ENCODE measurements at regions not wholly inside any gene's neighbourhood (a gene's known extent, or its start where the extent isn't known, plus 50 kb on each side); places are given as distances from the start of the nearest gene placed in this dataset.

DNA sequence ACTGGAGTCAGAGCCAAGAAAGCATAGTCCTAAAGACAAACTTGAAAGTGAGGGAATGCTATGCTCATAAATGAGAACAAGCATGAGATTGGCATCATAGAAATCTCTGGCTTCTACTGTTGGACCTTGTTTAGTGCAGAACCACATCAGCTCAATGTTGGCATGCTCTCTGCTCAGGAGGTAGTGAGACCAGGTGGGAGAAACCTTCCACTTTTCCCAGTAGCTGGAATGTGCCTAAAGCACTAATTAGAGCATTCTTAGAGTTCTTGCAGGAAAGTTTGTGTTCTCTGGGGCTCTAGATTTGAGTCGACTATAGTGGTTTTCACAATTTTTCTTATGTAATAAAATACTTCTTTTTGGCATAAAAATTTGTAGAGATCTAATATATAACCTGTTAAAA, 159.7 kb upstream of the PRICKLE1 start:
- H3K4me1 ChIP-seq (ENCODE audit: control insufficient read depth in 1 of 2, insufficient read depth in 2 of 2, low read length in 2 of 2): peaks cover 0 to 10% of the 10 kb centered on the region in 2 experiments; a peak in 1 of 4 replicates
- no peak for TF ChIP-seq CEBPB (IDR thresholded peaks at IDR 0.05; ENCODE audit: low read depth)
- no peak for TF ChIP-seq CBX3 (IDR thresholded peaks at IDR 0.05; ENCODE audit: low read depth)
- TF ChIP-seq, protein P1, sequence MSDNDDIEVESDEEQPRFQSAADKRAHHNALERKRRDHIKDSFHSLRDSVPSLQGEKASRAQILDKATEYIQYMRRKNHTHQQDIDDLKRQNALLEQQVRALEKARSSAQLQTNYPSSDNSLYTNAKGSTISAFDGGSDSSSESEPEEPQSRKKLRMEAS (IDR thresholded peaks at IDR 0.05): no peak
- TF ChIP-seq, protein P2, sequence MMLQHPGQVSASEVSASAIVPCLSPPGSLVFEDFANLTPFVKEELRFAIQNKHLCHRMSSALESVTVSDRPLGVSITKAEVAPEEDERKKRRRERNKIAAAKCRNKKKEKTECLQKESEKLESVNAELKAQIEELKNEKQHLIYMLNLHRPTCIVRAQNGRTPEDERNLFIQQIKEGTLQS (IDR thresholded peaks at IDR 0.05): no peak
- no peak for TF ChIP-seq SP1 (IDR thresholded peaks at IDR 0.05; ENCODE audit: low read depth)
- TF ChIP-seq EGR1 (IDR thresholded peaks at IDR 0.05; ENCODE audit: low read depth): no peak
- TF ChIP-seq JUND (IDR thresholded peaks at IDR 0.05): no peak
- no peak for TF ChIP-seq ZNF274 (IDR thresholded peaks at IDR 0.05; ENCODE audit: low read depth, low read length)
- TF ChIP-seq, protein P3, sequence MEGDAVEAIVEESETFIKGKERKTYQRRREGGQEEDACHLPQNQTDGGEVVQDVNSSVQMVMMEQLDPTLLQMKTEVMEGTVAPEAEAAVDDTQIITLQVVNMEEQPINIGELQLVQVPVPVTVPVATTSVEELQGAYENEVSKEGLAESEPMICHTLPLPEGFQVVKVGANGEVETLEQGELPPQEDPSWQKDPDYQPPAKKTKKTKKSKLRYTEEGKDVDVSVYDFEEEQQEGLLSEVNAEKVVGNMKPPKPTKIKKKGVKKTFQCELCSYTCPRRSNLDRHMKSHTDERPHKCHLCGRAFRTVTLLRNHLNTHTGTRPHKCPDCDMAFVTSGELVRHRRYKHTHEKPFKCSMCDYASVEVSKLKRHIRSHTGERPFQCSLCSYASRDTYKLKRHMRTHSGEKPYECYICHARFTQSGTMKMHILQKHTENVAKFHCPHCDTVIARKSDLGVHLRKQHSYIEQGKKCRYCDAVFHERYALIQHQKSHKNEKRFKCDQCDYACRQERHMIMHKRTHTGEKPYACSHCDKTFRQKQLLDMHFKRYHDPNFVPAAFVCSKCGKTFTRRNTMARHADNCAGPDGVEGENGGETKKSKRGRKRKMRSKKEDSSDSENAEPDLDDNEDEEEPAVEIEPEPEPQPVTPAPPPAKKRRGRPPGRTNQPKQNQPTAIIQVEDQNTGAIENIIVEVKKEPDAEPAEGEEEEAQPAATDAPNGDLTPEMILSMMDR (IDR thresholded peaks at IDR 0.05 in 2 of 3, conservative IDR thresholded peaks at IDR 0.05 in 1 of 3; ENCODE audit: borderline replicate concordance in 1 of 3, insufficient read depth in 1 of 3, low read depth in 2 of 3, low read length in 2 of 3): no peak
- TF ChIP-seq, protein P4, sequence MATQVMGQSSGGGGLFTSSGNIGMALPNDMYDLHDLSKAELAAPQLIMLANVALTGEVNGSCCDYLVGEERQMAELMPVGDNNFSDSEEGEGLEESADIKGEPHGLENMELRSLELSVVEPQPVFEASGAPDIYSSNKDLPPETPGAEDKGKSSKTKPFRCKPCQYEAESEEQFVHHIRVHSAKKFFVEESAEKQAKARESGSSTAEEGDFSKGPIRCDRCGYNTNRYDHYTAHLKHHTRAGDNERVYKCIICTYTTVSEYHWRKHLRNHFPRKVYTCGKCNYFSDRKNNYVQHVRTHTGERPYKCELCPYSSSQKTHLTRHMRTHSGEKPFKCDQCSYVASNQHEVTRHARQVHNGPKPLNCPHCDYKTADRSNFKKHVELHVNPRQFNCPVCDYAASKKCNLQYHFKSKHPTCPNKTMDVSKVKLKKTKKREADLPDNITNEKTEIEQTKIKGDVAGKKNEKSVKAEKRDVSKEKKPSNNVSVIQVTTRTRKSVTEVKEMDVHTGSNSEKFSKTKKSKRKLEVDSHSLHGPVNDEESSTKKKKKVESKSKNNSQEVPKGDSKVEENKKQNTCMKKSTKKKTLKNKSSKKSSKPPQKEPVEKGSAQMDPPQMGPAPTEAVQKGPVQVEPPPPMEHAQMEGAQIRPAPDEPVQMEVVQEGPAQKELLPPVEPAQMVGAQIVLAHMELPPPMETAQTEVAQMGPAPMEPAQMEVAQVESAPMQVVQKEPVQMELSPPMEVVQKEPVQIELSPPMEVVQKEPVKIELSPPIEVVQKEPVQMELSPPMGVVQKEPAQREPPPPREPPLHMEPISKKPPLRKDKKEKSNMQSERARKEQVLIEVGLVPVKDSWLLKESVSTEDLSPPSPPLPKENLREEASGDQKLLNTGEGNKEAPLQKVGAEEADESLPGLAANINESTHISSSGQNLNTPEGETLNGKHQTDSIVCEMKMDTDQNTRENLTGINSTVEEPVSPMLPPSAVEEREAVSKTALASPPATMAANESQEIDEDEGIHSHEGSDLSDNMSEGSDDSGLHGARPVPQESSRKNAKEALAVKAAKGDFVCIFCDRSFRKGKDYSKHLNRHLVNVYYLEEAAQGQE (IDR thresholded peaks at IDR 0.05; ENCODE audit: low read depth): no peak
- no peak for TF ChIP-seq ZFX (IDR thresholded peaks at IDR 0.05)
- no peak for TF ChIP-seq RAD21 (IDR thresholded peaks at IDR 0.05; ENCODE audit: low read depth)
- TF ChIP-seq, protein P5, sequence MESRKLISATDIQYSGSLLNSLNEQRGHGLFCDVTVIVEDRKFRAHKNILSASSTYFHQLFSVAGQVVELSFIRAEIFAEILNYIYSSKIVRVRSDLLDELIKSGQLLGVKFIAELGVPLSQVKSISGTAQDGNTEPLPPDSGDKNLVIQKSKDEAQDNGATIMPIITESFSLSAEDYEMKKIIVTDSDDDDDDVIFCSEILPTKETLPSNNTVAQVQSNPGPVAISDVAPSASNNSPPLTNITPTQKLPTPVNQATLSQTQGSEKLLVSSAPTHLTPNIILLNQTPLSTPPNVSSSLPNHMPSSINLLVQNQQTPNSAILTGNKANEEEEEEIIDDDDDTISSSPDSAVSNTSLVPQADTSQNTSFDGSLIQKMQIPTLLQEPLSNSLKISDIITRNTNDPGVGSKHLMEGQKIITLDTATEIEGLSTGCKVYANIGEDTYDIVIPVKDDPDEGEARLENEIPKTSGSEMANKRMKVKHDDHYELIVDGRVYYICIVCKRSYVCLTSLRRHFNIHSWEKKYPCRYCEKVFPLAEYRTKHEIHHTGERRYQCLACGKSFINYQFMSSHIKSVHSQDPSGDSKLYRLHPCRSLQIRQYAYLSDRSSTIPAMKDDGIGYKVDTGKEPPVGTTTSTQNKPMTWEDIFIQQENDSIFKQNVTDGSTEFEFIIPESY (IDR thresholded peaks at IDR 0.05; ENCODE audit: extremely low read depth, insufficient replicate concordance, low read length): no peak
- no peak for TF ChIP-seq YY1 (IDR thresholded peaks at IDR 0.05; ENCODE audit: extremely low read depth, insufficient replicate concordance, low read depth, low read length)
- no TSS peak for BruUV-seq (replicated peaks)
- H3K36me3 ChIP-seq (ENCODE audit: control insufficient read depth in 1 of 2, insufficient read depth in 2 of 2, low read length in 2 of 2): no peaks in the 10 kb centered on the region
- H3K4me2 ChIP-seq (ENCODE audit: low read length): no peak overlapping the region
- no peak overlapping the region for H2AFZ ChIP-seq (ENCODE audit: low read depth, low read length, poor library complexity, severe bottlenecking)
- ChIA-PET POLR2A (no interaction called here), RAD21 (ENCODE audit: low non-redundant PET in 1 of 2, low total read pairs in 2 of 2, uncharacterized antibody in 2 of 2, unreplicated experiment in 2 of 2) (no interaction called here), CTCF (no interaction called here)
- no peaks in the 10 kb centered on the region for H3K79me2 ChIP-seq (ENCODE audit: insufficient read depth, low read length)
- H4K20me1 ChIP-seq (ENCODE audit: insufficient read depth): no peaks in the 10 kb centered on the region
- no peak overlapping the region for H3K4me3 ChIP-seq (replicated peaks in 1 of 2; ENCODE audit: low read depth in 1 of 2, low read length in 2 of 2)
- H3K27ac ChIP-seq (ENCODE audit: low read depth, low read length): no peak overlapping the region
- H3K27me3 ChIP-seq (ENCODE audit: insufficient read depth, low read length): no peaks in the 10 kb centered on the region
- DNase-seq (ENCODE audit: low read depth, low spot score) (no peak), ATAC-seq (no peak)
- H3K9ac ChIP-seq (ENCODE audit: low read length): no peak overlapping the region
- H3K9me2 ChIP-seq (ENCODE audit: insufficient read depth): no peaks in the 10 kb centered on the region
- intact Hi-C loops (cut with micrococcal nuclease): no loop called here
- no peaks in the 10 kb centered on the region for H3K9me3 ChIP-seq (ENCODE audit: control insufficient read depth in 1 of 2, insufficient read depth in 1 of 2, low read depth in 1 of 2, low read length in 2 of 2)
